KBM-7 (cell line): ENCODE measurements at regions not wholly inside any gene's neighbourhood (a gene's known extent, or its start where the extent isn't known, plus 50 kb on each side); places are given as distances from the start of the nearest gene placed in this dataset.
"Not testable (repeated sequence)": the region's sequence is repeated elsewhere in the genome, so short reads cannot be mapped to it uniquely, and the experiment has no call there.

ENCODE experiments used
- DNase-seq: peaks from one replicate; pipeline ENCODE4 v3.0.0-alpha.2; 2015
- in situ Hi-C: fragments of 300-500 bp; cut with MboI; formaldehyde crosslinking; loops from 2 replicates; pipeline ENCODE4 v1.14.3; 2020; ENCODE audit warnings: low sequenced_read_pairs, low pct_unique_long_range_greater_than_20kb, mixed read lengths

DNA sequence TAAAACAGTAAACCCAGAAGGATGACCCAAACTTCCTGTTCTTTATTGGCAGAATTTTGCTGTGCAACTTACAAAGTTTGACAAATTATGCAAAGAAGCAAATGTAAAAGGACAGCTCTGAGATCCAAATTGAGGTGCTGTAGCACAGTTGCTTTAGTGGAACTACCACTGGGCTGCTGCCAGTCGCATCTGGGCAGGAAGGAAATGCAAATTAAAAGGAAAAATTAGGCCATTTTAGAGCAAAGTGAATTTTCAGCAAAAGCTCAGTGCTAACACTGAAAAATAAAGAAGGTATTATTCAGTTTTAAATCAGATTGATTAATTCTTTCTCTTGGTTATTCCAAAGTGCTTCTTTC is 104.5 kb downstream of the ZMAT3 start:
- DNase-seq, result no peak
- in situ Hi-C loops, result loop anchor here (25.0 kb wide), 1 partner anchor 530 kb away; no protein-coding TSS in a partner anchor

DNA sequence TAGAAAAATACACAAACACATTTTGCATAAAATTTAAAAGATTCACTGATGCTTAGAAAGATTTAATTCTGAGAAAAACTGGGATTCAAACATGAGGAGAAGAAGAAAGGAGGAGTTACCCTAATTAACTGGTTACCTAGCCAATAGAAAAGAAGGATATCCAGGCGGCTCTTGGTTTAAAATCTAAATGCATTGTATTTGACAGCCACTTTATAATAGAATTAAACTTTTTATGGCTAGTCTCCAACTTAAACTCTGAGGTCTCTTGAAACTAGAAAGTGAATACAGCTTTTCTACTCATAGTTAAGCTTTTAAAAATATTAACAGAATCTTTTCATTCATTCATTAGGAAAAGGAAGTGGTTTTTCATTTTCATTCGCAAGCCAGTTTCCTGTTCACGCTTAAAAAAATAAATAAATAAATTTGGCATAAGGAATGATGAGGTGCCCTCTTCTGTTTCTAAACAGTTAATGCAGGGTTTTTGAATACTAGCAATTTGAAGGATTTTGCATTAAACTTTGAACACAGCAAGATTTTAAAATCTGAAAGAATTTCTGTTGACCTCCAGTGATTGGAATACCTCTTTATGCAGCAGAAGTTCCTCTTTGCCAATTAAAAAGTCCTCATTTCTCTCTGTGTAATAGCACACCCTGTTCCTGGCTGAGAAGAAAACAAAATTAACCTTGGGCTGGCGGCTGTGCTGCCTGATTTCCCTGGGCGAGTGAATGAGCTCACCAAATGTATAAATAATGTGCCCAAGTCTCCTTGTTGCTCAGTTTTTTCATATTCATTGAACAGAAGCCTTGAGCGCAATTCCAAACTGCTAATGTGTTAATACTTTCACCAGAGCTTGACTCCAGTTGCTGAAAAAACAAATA is 105.1 kb downstream of the ZMAT3 start:
- DNase-seq, result peak; percentile 38
- in situ Hi-C loops, result loop anchor here (25.0 kb wide), 1 partner anchor 529 kb away; no protein-coding TSS in a partner anchor

DNA sequence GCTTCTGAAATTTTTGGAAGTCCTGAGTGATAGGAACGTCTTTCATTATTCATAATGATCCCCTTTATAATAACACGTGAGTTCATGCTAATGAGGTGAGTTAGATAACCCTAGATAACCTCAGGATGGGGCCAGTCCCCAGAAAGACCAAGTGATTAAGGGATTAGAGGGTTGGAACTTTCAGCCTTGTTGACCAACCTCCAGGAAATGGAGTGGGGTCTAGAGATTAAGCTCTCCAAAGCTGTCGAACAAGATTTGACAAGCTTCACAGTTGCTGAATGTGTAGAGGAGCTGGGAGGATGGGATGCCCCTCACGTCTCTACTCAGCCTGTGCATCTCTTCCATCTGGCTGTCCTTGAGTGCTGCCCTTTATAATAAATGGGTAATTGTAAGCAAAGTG is 107.1 kb downstream of the ZMAT3 start:
- no peak for DNase-seq
- in situ Hi-C loops, result loop anchor here (25.0 kb wide), 1 partner anchor 527 kb away; no protein-coding TSS in a partner anchor

DNA sequence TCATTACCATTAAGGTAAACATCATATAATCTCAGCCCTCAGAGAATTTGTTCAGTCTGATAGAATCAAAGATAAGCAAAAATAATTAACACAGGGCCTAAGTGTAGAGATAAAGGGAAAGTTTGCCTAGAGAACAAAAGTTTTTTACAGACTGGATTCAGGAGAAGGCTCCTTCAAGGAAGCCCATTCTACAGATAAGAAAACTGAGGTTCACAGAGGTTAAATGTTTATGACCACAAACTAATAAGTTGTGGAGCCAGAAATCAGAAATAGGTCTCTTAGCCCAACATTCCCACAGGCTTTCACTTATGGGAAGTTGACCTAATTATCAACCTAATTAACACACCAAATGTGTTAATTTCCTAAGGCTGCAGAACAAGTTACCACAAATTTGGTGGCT is 110.7 kb downstream of the ZMAT3 start:
- DNase-seq, result no peak
- in situ Hi-C loops, result loop anchor here (25.0 kb wide), 1 partner anchor 524 kb away; no protein-coding TSS in a partner anchor

DNA sequence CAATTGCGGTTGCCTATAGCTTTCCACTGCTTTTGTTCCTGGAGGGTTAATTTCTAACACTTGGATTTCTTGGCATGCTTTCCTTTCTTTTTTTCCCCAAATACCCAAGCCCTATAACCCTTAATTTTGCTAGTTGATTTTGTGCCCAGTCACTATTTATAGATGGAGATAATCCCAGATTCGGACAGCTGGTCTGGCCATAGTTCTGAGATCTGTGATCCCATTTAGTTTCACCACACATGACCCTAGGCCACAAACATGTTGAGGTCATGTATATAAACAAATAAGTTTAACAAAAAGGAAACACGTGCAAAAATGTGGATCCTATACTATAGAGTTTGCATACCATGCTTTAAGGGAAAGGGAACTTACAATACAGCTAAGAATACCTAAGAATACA is 111.4 kb downstream of the ZMAT3 start:
- no peak for DNase-seq
- in situ Hi-C loops, result loop anchor here (25.0 kb wide), 1 partner anchor 523 kb away; no protein-coding TSS in a partner anchor

DNA sequence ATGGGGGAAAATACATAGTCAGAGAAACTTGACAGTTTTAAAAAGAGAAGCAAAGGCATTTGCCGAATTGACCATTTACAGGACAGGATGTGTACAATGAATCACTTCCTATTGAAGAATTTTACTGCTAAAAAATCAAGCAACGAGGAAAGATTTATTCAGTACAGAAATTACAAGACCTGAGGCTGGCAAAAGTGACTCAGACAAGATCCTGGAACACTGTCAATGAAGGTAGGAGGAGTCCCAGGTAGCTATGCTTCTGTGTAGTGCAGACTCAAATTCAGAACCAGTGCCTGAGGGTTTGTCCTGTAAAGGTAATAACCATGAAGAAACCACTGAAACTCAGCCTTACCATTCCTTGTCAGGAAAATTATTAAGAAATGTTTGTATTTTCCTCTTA is 120.9 kb downstream of the ZMAT3 start:
- in situ Hi-C loops, result loop anchor here (25.0 kb wide), 1 partner anchor 513 kb away; no protein-coding TSS in a partner anchor
- DNase-seq, result no peak

DNA sequence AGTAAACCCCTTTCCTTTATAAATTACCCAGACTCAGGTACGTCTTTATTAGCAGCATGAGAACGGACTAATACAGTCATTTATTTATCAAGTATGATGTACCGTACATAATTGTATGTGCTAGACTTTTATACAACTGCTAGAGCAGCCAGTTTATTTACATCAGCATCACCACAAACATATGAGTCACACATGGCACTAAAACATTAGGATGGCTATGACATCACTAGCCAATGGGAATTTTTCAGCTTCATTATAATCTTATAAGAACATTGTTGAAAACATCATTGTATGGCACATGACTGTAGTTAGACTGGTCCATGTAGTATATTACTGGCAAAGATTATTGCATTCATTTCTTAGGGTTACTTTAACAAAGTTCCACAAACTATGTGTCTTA is 121.7 kb downstream of the ZMAT3 start:
- in situ Hi-C loops, result loop anchor here (25.0 kb wide), 1 partner anchor 513 kb away; no protein-coding TSS in a partner anchor
- no peak for DNase-seq

DNA sequence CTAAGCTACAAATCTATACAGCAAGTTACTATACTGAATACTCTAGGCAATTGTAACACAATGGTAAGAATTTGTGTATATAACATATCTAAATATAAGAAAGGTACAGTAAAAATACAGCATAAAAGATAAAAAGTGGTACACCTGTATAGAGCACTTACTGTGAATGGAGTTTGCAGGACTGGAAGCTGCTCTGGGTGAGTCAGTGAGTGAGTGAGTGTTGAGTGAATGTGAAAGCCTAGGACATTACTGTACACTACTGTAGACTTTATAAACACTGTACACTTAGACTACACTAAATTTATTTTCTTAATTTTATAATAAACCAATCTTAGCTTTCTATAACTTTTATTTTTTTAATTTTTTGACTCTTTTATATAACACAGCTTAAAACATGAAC is 123.1 kb downstream of the ZMAT3 start:
- no peak for DNase-seq

DNA sequence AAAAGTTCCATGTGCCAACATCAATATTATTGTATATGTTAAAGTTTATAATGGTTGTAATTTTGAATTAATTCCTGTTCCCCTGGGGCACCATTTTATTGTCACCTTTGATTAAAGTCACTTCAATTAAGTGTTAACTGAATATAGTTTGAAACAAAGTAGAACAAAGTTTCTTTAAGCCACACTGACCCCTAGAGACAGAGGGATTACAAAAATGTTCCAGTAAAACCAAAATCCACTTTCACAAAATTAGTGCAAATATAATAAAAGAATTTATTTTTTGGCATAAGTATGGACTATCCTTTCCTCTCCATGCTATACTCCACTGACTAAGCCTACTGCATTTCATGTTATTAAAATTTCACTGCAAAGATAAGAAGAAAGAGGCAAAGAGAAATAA is 123.9 kb downstream of the ZMAT3 start:
- in situ Hi-C loops, result no loop called here
- no peak for DNase-seq

More for the DNA sequence above, 123.1 kb downstream of the ZMAT3 start:
- in situ Hi-C loops, result no loop called here

DNA sequence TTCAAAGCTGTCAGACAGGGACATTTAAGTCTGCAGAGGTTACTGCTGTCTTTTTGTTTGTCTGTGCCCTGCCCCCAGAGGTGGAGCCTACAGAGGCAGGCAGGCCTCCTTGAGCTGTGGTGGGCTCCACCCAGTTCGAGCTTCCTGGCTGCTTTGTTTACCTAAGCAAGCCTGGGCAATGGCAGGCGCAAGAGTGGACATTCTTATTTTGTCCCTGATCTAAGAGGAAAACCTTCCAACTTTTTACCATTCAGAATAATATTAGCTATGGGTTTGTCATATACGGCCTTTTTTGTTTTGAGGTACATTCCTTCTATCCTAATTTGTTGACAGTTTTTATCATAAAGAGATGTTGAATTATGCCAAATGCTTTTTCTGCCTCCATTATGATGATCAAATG is 129.3 kb downstream of the ZMAT3 start:
- DNase-seq, in situ Hi-C loops: not testable (repeated sequence)

DNA sequence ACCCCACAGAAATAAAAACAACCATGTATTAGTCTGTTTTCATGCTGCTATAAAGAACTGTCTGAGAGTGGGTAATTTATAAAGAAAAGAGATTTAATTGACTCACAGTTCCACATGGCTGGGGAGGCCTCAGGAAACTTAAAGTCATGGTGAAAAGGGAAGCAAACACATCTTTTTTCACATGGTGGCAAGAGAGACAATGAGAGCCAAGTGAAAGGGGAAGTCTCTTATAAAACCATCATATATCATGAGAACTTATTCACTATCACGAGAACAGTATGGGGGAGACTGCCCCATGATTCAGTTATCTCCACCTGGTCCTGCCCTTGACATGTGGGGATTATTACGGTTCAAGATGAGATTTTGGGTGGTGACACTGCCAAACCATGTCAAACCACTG is 141.5 kb downstream of the ZMAT3 start:
- in situ Hi-C loops, result no loop called here

DNA sequence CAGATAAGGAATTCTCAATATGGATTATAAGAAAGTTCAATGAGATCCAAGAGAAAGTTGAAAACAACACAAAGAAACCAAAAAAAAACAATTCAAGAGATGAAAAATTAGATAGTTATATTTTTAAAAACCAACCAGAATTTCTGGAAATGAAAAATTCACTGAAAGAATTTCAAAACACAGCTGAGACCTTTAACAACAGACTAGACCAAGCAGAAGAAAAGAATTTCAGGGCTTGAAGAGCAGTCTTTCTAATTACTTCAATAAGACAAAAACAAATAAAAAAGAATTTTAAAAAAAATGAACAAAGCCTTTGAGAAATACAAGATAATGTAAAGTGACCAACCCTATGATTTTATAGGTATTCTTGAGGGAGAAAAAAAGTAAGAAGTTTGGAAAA is 155.4 kb downstream of the ZMAT3 start:
- in situ Hi-C loops, result no loop called here
- no peak for DNase-seq

More for the DNA sequence above, 141.5 kb downstream of the ZMAT3 start:
- peak; percentile 14 for DNase-seq

DNA sequence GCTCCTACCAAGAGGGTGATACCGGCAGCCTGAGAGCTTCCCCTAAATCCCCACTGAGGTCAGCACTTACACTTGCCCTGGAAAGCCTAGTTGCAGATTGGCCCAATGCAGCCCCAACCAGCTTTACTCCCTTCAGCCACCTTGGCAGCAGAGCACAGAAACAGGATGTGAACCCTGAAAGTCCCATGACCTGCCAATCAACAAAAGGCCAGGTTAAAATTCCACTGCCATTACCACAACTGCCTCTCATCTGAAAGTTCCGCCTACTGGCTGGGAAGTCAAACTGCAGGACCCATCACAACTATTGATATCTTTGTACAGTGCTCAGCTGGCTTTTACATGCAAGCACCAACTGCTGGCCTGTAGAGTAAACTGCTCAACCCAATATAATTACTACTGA is 156.2 kb downstream of the ZMAT3 start:
- in situ Hi-C loops, result no loop called here
- DNase-seq, result no peak

DNA sequence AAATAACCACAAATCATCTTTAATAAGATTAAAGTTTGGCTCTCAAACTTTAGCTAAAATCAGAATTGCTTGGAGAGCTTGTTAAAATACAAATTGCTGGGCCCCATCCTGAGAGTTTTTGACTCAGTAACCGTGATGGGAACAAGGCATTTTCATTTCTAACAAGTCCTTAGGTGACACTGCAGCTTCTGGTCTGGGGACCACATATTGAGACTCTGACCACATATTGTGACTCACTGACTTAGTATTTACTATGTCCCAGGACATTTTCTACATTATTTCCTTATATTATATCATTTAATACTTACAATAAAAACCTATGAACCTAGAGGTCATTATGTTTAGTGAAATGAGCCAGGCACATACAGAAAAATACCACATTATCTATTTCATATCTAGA is 164.5 kb downstream of the ZMAT3 start:
- DNase-seq, result no peak
- in situ Hi-C loops, result no loop called here

DNA sequence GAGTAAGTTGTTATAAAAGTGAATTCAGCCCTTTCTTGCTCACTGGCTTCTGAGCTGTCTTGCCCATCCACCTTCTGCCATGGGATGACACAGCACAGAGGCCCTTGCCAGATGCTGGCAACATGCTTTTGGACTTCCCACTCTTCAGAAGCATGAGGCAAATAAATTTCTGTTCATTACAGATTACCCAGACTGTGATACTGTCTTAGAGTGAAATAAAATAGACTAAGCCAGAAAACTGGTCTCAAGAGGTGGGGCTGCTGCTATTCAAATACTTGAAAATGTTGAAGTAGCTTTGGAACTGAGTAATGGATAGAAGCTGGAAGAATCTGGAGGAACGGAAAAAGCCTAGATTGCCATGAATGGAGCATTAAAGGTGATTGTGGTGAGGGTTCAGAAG is 170.4 kb downstream of the ZMAT3 start:
- no peak for DNase-seq
- in situ Hi-C loops, result no loop called here

DNA sequence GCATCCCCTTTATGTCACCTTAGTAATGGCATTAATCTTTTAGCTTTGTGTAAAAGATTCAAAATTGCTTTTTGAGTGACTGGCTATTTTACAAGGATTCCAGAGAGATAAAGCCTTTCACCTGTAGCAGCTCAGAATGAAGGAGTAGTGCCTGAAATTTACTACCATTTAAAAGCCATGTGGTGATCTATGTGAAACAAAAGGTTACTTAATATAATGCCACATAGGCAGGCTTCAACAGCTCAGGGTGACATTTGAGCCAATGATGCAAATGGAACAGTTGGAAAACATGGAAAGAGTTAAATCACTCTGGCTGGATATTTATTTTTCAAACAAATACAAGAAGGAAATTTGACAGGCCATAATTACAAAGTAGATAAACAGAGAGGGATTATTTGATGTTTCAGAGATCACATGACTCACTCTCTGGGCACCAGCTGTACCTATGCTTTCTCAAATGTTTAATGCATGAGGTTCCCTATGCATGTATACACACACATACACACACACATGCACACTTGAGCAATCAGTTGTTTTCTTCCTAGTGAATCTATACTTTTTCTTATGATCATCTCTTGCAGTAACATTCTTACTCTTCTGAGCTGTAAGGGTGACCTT is 171.5 kb downstream of the ZMAT3 start:
- no peak for DNase-seq
- in situ Hi-C loops, result no loop called here

DNA sequence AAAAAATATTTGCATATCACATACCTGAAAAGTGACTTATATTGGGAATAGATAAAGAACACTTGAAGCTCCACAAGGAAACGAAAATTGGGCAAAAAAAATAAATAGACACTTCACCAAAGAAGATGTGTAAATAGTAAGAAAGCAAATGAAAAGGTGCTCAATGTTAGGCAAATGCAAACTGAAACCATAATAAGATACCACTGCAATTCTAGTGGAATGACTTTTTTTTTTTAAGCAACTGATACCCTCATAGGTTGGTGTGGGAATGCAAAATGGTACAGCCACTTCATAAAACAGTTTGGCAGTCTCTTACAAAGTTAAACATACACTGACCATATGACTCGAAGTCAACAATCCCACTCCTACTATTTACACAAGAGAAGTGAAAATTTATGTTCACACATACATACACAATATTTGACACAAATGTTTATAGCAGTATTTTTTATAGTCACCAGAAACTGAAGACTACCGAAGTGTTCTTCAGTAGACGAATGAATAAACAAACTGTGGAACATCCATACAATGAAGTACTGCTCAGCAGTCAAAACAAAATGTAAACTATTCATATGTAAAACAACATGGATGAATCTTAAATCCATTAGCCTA is 176.3 kb downstream of the ZMAT3 start:
- in situ Hi-C loops, result no loop called here
- no peak for DNase-seq
